D341Med (cell line): ENCODE measurements at regions not wholly inside any gene's neighbourhood (a gene's known extent, or its start where the extent isn't known, plus 50 kb on each side); places are given as distances from the start of the nearest gene placed in this dataset.

ENCODE experiments used
- DNase-seq: peaks from one replicate; pipeline ENCODE4 v3.0.0; 2012; ENCODE audit warnings: low spot score

DNA sequence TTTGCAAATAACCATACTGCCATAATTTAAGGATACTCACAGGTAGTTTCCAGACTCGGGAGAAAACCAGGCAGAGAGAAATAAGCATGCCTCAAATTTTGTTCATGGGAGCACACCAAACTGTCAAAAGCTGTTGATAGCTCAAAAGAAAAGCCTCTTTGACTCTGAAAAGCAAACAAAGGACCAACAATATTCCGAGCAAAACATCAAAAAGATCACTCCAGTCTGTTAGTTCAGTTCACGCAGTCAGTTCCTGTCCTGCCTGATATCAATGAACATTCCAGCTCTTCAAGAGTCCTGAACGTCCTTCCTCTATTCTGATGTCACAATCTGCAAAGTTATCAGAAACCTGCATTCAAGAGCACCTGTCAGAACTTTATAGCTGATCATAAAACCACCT, 78.7 kb downstream of the RRM2 start:
- no peak for DNase-seq

DNA sequence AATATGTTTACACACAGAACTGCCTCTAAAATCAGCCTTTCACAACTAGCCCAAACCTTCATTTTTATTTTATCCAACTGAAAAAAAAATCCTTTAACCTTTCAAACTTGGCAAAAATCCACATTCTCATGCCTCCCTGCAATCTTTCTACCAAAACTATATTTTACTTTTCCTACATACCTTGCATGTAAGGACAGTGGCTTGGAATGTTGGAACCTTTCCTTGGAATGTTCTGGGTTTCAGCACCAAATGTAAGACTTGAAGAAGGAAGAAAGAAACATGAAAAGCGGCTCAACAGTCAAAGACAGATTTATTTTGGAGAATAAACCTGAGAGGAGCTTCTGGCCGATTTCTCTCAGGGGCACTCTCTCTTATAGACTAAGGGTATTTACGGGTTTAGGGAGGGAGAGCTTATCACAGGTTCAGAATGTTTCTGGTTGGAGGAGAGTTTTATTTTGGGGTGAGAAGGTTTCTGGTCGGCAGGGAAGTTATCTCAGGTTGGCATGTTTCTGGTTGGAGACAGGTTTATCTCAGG, 79.7 kb downstream of the RRM2 start:
- no peak for DNase-seq

DNA sequence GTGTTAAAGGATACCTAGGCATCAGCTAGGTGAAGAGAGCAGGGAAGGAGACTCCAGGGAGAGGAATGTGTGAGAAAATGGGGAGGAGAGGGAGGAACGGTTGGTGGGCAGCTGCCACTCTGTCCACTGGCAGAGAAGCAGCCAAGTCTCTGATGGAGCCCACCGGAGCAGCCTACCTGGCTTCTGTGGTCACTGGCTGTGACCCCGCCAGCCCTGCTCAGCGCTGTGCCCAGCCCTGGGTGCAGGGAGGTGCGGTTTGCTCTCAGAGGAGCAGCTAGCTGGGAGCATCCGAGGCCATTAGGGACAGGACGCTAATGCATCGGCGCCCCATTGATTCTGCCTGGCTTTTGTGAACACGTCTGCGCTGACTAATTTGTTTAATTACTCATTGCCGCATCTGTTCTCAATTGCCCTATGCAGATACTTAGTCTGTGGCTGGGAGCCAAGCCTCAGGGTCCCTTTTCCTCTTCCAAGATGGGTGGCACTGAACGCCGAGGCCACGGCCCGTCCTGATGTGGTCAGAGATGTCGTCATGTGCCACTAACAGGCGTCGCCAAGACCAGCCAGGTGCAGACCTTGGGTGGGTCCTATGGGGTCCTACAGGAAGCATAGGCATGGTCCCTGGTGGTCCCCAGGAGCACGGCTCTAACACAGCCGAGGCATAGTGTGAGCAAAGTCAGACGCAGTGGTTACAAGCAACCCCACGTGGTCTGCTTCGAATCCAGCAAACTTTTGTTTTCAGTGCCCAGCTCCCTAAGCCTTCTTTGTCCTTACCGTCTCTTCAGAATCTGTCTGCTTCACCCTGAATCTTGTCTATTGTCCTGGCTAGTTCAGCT, 82.0 kb downstream of the RRM2 start:
- DNase-seq, result peak; percentile 50

- DNase-seq, result no peak
Measured at GRCh38 chr2:10205162-10205475, 82.6 kb downstream of the RRM2 start.

- DNase-seq, result no peak
Measured at GRCh38 chr2:10208736-10209135, 86.2 kb downstream of the RRM2 start.

DNA sequence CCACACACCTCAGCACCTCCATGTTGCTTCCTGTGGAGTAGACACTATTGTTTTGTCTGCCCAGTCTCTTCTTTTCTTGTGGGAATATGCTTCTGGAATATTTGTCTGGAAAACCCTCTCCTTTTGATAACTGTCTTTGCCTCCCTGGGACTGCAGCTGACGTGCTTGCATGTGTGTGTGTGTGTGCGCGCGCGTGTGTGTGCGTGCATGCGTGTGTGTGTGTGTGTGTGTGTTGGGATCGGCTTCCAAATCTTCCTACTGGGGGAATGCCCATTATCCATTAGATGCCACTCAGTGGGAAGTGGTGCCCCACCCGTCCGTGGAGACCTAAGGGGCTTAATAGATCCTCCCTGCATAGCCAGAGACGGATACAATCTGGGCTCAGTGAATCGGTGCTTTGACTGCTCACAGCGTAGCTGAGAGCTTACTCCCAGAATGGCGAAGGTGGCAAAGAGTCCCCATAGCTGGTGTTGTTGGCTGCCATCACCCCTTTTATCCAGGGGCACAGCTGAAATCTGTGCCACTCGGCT, 86.9 kb downstream of the RRM2 start:
- DNase-seq, result no peak

- no peak for DNase-seq
Measured at GRCh38 chr2:10210336-10210735, 87.8 kb downstream of the RRM2 start.

- DNase-seq, result no peak
Measured at GRCh38 chr2:10211844-10212422, 89.4 kb downstream of the RRM2 start.

DNA sequence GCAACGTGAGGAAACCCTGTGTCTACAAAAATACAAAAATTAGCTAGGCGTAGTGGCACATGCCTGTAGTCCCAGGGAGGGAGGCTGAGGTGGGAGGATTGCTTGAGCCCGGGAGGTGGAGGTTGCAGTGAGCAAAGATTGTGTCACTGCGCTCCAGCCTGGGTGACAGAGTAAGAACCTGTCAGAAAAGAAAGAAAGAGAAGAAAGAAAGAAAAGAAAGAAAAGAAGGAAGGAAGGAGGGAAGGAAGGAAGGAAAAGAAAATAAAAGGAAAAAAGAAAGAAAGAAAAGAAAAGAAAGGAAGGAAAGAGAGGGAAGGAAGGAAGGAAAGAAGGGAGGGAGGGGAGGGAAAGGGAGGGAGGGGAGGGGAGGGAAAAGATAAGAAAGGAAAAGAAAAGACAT, 89.9 kb upstream of the HPCAL1 start:
- no peak for DNase-seq

DNA sequence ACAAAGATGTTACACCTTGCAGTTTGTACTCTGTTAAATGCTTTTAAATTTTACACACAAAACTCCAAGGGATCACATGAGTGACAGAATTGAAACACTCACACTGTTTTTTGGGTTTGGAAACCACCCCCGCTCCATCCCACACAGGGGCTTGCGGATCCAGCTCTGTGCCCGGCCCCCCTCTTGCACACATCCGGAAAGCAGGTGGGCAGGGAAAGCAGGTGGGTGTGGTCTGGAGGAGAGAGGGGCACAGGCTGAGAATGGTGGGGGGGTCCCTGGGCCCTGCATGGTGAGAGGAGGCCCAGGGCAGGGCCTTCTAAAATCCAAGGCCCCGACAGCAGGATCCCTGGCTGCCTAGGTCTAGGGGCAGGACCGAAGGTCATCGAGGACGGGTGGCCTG, 88.5 kb upstream of the HPCAL1 start:
- DNase-seq, result no peak

GRCh38 chr2:10215393-10215935, 87.2 kb upstream of the HPCAL1 start:
- DNase-seq, result no peak

DNA sequence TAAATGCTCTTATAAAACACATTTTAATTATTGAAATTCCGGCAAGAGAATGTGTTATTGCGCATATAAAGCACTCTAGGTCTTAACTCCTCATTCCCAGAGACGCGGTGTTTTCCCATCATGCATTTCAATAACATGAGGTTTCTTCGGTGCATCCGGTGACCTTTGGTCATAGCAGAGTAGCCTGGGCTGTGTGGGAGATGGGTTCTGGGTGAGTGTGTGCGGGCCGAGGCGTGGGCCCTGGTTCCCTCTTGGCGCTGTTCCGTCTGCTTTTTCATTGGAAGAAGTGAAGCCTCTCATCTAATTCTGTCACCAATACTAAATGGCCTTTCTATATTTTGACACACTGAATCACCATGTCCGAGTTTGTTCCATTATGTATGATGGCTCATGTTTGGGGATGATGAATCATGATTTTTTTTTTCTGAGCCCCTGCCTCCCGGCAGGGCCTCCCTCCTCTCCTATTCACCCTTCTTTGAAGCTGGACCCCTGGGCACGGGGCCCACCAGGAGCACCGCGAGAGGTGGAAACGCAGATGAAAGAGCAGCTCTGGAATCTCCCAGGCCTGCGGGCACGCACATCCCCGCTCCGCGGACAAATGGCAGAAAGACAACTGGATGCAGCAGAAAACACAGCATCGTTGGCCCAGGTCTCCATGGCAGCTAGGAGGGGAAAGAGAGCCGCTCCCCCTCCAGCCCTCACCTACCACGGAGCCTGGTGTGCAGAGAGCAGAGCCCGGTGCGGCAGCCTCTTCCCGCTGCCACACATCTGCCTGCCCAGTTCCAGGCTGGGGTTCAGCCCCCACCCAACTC, 85.8 kb upstream of the HPCAL1 start:
- no peak for DNase-seq

GRCh38 chr2:10217489-10218435, 84.9 kb upstream of the HPCAL1 start:
- no peak for DNase-seq

GRCh38 chr2:10220045-10220901, 82.4 kb upstream of the HPCAL1 start:
- DNase-seq, result no peak

GRCh38 chr2:10220902-10221391, 81.8 kb upstream of the HPCAL1 start:
- DNase-seq, result no peak

DNA sequence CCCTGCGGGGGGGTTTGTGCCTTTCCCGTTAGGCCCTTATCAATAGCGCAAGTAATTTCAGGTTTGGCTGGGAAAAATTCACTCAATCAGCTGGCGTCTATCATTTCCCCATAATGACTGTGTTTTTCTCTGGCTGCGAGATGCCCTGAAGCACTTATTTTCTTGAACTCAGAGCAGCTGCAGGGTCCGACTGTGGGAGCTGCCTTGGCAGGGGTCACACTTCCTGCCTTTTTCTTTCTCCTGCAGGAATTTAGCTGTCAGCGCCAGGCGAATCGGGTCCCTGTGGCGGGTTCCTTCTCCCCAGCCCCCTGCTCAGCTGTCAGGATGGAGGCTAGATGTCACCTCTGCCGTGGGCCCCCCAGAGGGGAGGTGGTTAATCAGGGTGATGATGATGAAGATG, 81.3 kb upstream of the HPCAL1 start:
- DNase-seq, result no peak

DNA sequence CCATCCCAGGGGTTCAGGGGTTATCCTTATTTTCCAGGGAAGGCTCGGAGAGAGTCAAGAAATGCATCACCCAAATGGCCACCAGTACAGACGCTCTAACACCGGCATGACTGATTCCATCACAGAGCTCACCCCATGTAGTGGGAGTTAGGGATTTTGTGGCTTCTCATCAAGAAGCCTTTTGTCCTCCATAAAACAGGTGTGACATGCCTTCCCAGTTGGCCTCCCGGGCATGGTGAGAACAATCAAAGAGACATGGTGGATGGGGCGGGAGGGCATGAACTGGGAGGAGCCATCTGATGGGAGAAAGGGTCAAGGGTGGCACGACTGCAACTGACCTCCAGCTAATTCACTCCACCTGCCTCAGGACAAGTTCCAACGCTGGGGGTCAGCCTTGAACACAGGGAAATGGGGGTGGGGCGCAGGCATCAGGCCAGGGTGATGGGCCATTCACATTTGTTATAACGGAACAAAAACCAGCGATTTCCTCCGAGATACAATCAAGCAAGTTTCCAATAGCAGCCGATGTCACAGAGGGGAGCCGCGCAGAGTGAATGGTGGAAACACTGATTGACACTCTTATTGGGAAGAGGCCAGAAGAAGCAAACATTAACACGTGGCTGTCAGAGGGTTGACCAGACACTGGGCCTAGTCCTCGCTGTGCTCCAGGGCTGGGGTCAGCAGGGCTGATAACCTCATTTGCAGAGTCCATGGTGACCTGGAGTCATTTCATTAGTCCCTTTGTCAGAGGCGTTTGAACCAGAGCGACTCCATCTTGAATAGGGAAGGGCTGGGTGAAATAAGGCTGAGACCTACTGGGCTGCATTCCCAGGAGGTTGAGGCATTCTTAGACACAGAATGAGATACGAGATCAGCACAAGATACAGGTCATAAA, 80.5 kb upstream of the HPCAL1 start:
- DNase-seq, result no peak

GRCh38 chr2:10223471-10223870, 79.2 kb upstream of the HPCAL1 start:
- DNase-seq, result no peak
